ENCODE measurements at regions not wholly inside any gene's neighbourhood (a gene's known extent, or its start where the extent isn't known, plus 50 kb on each side); places are given as distances from the start of the nearest gene placed in this dataset.

DNA sequence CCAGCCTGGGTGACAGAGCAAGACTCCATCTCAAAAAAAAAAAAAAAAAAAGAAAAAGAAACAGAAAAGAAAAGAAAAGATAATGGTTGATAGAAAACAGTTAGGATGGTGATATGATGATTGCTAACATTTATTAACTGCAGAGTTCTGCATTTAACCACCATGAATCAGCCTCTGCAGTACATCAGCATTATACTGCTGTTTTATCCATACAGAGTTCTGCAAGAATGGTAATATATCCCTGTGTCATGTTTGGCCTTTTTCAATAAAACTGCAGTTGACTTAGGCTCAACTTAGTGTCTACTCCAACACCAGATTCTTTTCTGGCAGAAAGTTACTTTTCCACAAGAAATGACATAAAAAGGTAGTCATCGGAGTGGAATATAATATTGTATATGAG is 62.6 kb downstream of the DUSP6 start:
- no peaks in the 10 kb centered on the region for H3K36me3 ChIP-seq (ENCODE audit: control insufficient read depth, insufficient read depth, low read length)
- H3K4me3 ChIP-seq (ENCODE audit: insufficient read depth, low read depth, low read length) = no peak overlapping the region
- no peaks in the 10 kb centered on the region for H3K4me1 ChIP-seq (ENCODE audit: control insufficient read depth, insufficient read depth, low read length)
- WGBS, 2 experiments = 100% methylated on average over 1 of the region's 1 CpG; no CpG with 5 or more reads in 1 of the 2 experiments
- H3K27ac ChIP-seq (ENCODE audit: insufficient read depth, low read depth, low read length, poor library complexity, severe bottlenecking) = no peak overlapping the region
- no peaks in the 10 kb centered on the region for H3K9me3 ChIP-seq (ENCODE audit: control insufficient read depth, low read length)
- H3K27me3 ChIP-seq (ENCODE audit: control insufficient read depth, insufficient read depth, low read length, poor library complexity, severe bottlenecking) = no peaks in the 10 kb centered on the region

DNA sequence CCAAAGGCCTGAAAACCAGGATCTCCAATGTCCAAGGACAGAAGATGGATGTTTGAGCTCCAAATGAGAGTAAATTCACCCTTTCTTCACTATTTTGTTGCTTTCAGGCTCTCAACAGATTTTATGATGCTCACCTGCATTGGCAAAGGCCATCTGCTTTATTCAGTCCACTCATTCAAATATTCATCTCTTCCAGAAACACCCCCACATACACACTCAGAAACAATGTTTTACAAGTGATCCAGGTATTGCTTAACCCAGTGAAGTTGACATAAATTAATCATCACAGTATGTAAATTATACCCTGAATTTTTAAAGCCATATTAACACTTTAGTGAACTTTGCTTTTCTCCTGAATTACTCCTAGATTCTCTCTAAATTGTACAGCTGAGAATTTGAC is 63.3 kb downstream of the DUSP6 start:
- Histone ChIP-seq H3K36me3 (ENCODE audit: control insufficient read depth, insufficient read depth, low read length) (no peaks in the 10 kb centered on the region), H3K4me3 (ENCODE audit: insufficient read depth, low read depth, low read length) (no peak overlapping the region), H3K27ac (ENCODE audit: insufficient read depth, low read depth, low read length, poor library complexity, severe bottlenecking) (no peak overlapping the region), H3K27me3 (ENCODE audit: control insufficient read depth, insufficient read depth, low read length, poor library complexity, severe bottlenecking) (no peaks in the 10 kb centered on the region), H3K4me1 (ENCODE audit: control insufficient read depth, insufficient read depth, low read length) (no peaks in the 10 kb centered on the region), H3K9me3 (ENCODE audit: control insufficient read depth, low read length) (no peaks in the 10 kb centered on the region)

DNA sequence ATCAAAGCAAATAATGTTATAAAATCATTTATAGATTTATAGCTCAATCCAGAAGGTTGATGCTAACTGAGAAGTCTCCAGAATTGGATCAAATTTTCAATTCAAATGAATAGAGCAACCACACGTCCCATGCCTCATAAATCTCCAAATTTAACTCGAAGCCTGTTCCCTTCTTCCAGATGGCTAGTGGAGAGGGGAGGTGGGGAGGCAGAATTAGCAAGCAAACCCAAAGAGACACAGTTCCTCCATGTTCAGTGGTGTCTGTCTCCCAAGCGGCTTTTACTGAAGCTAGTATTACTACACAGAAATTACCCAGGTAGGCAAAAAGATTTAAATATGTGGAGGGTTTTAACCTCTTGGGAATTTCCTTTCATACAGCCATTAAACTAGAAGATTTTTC is 65.8 kb downstream of the DUSP6 start:
- H3K4me3 ChIP-seq (ENCODE audit: insufficient read depth, low read depth, low read length) = no peak overlapping the region
- WGBS, 2 experiments = 50 to 97% methylated on average over 1 to 3 of the region's 3 CpGs
- peaks cover 1% of the 10 kb centered on the region for H3K4me1 ChIP-seq (ENCODE audit: control insufficient read depth, insufficient read depth, low read length)
- H3K36me3 ChIP-seq (ENCODE audit: control insufficient read depth, insufficient read depth, low read length) = no peaks in the 10 kb centered on the region
- H3K9me3 ChIP-seq (ENCODE audit: control insufficient read depth, low read length) = no peaks in the 10 kb centered on the region
- H3K27ac ChIP-seq (ENCODE audit: insufficient read depth, low read depth, low read length, poor library complexity, severe bottlenecking) = no peak overlapping the region
- no peaks in the 10 kb centered on the region for H3K27me3 ChIP-seq (ENCODE audit: control insufficient read depth, insufficient read depth, low read length, poor library complexity, severe bottlenecking)

GRCh38 chr12:89281539-89281867 is 70.8 kb downstream of the DUSP6 start:
- H3K27ac ChIP-seq (ENCODE audit: insufficient read depth, low read depth, low read length, poor library complexity, severe bottlenecking) = no peak overlapping the region
- H3K4me1 ChIP-seq (ENCODE audit: control insufficient read depth, insufficient read depth, low read length) = peaks cover 9% of the 10 kb centered on the region
- H3K9me3 ChIP-seq (ENCODE audit: control insufficient read depth, low read length) = no peaks in the 10 kb centered on the region
- 96 to 99% methylated on average over 4 of the region's 4 CpGs for WGBS, 2 experiments
- H3K4me3 ChIP-seq (ENCODE audit: insufficient read depth, low read depth, low read length) = no peak overlapping the region
- H3K36me3 ChIP-seq (ENCODE audit: control insufficient read depth, insufficient read depth, low read length) = no peaks in the 10 kb centered on the region
- no peaks in the 10 kb centered on the region for H3K27me3 ChIP-seq (ENCODE audit: control insufficient read depth, insufficient read depth, low read length, poor library complexity, severe bottlenecking)

DNA sequence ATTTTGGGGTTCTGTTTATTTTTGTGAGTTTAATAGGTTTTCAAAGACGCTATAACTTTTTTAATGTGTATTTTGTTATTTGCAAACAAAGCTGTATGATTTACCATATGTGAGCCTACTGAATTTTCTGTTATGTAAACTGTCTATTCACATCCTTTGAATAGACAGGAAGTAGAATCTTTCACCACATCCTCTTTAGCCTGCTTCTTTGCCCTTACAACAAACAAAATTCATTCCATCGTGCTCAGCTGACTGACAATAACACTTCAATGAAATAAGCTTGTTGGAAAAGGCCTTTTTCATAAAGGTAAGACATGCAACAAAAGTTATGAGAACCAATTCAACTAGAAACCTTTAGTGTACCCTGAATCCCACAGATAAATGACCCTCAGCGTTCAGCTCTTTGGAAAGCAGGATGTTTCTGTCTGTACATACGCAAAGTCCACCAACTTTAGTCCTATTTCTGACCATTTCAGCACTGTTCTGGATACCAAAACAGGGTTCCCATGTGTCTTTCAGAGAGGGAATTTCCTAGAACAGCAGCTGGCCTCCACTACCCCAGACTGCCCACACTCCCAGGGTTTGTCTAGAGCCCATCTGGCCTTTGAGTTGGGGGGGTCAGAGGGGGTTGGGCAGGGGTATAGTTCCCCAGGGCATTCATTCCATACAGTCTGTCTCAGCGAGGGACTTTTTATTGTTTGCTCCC is 71.3 kb downstream of the DUSP6 start:
- Histone ChIP-seq H3K27ac (ENCODE audit: insufficient read depth, low read depth, low read length, poor library complexity, severe bottlenecking) (no peak overlapping the region), H3K36me3 (ENCODE audit: control insufficient read depth, insufficient read depth, low read length) (no peaks in the 10 kb centered on the region), H3K9me3 (ENCODE audit: control insufficient read depth, low read length) (no peaks in the 10 kb centered on the region), H3K4me3 (ENCODE audit: insufficient read depth, low read depth, low read length) (no peak overlapping the region), H3K4me1 (ENCODE audit: control insufficient read depth, insufficient read depth, low read length) (peaks cover 9% of the 10 kb centered on the region), H3K27me3 (ENCODE audit: control insufficient read depth, insufficient read depth, low read length, poor library complexity, severe bottlenecking) (no peaks in the 10 kb centered on the region)
- WGBS, 2 experiments = 73 to 76% methylated on average over 5 of the region's 5 CpGs

GRCh38 chr12:89279499-89279898 is 72.8 kb downstream of the DUSP6 start:
- Histone ChIP-seq H3K4me3 (ENCODE audit: insufficient read depth, low read depth, low read length) (no peak overlapping the region), H3K9me3 (ENCODE audit: control insufficient read depth, low read length) (no peaks in the 10 kb centered on the region), H3K36me3 (ENCODE audit: control insufficient read depth, insufficient read depth, low read length) (no peaks in the 10 kb centered on the region), H3K4me1 (ENCODE audit: control insufficient read depth, insufficient read depth, low read length) (peaks cover 9% of the 10 kb centered on the region), H3K27ac (ENCODE audit: insufficient read depth, low read depth, low read length, poor library complexity, severe bottlenecking) (no peak overlapping the region), H3K27me3 (ENCODE audit: control insufficient read depth, insufficient read depth, low read length, poor library complexity, severe bottlenecking) (no peaks in the 10 kb centered on the region)
- WGBS, 2 experiments = 98% methylated on average over 4 of the region's 4 CpGs

GRCh38 chr12:89278862-89279261 is 73.4 kb downstream of the DUSP6 start:
- 93 to 94% methylated on average over 6 of the region's 6 CpGs for WGBS, 2 experiments
- Histone ChIP-seq H3K4me3 (ENCODE audit: insufficient read depth, low read depth, low read length) (no peak overlapping the region), H3K27ac (ENCODE audit: insufficient read depth, low read depth, low read length, poor library complexity, severe bottlenecking) (no peak overlapping the region)

DNA sequence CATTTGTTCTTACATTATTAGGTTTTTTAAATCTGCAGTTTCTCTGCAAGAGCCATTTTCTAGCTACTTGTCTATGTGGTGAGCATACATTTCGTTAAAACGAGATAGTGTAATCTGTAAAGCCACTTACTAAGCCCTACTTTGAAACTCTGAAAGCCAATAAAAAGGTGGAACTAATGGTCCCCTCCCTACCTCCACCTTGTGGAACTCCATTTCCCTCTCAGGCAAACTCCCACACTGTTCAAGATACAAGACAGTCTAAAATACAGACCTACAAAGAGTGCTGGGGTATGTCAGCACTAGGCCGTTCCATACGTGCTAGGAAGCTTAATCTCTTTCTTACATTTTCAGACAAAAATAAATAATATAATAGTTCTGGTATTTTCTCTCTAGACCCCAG is 74.1 kb downstream of the DUSP6 start:
- peaks cover 9% of the 10 kb centered on the region for H3K4me1 ChIP-seq (ENCODE audit: control insufficient read depth, insufficient read depth, low read length)
- H3K27ac ChIP-seq (ENCODE audit: insufficient read depth, low read depth, low read length, poor library complexity, severe bottlenecking) = no peak overlapping the region
- WGBS, 2 experiments = 88 to 96% methylated on average over 4 of the region's 4 CpGs
- no peaks in the 10 kb centered on the region for H3K27me3 ChIP-seq (ENCODE audit: control insufficient read depth, insufficient read depth, low read length, poor library complexity, severe bottlenecking)
- H3K4me3 ChIP-seq (ENCODE audit: insufficient read depth, low read depth, low read length) = no peak overlapping the region
- no peaks in the 10 kb centered on the region for H3K36me3 ChIP-seq (ENCODE audit: control insufficient read depth, insufficient read depth, low read length)
- no peaks in the 10 kb centered on the region for H3K9me3 ChIP-seq (ENCODE audit: control insufficient read depth, low read length)

More at GRCh38 chr12:89278862-89279261, 73.4 kb downstream of the DUSP6 start:
- H3K36me3 ChIP-seq (ENCODE audit: control insufficient read depth, insufficient read depth, low read length) = no peaks in the 10 kb centered on the region
- H3K4me1 ChIP-seq (ENCODE audit: control insufficient read depth, insufficient read depth, low read length) = peaks cover 9% of the 10 kb centered on the region
- no peaks in the 10 kb centered on the region for H3K27me3 ChIP-seq (ENCODE audit: control insufficient read depth, insufficient read depth, low read length, poor library complexity, severe bottlenecking)
- H3K9me3 ChIP-seq (ENCODE audit: control insufficient read depth, low read length) = no peaks in the 10 kb centered on the region

- Histone ChIP-seq H3K4me1 (ENCODE audit: control insufficient read depth, insufficient read depth, low read length) (peaks cover 9% of the 10 kb centered on the region), H3K9me3 (ENCODE audit: control insufficient read depth, low read length) (no peaks in the 10 kb centered on the region), H3K27me3 (ENCODE audit: control insufficient read depth, insufficient read depth, low read length, poor library complexity, severe bottlenecking) (no peaks in the 10 kb centered on the region), H3K4me3 (ENCODE audit: insufficient read depth, low read depth, low read length) (no peak overlapping the region), H3K27ac (ENCODE audit: insufficient read depth, low read depth, low read length, poor library complexity, severe bottlenecking) (no peak overlapping the region), H3K36me3 (ENCODE audit: control insufficient read depth, insufficient read depth, low read length) (no peaks in the 10 kb centered on the region)
- 88 to 91% methylated on average over 2 of the region's 2 CpGs for WGBS, 2 experiments
Measured at GRCh38 chr12:89276860-89277259, 75.4 kb downstream of the DUSP6 start.

DNA sequence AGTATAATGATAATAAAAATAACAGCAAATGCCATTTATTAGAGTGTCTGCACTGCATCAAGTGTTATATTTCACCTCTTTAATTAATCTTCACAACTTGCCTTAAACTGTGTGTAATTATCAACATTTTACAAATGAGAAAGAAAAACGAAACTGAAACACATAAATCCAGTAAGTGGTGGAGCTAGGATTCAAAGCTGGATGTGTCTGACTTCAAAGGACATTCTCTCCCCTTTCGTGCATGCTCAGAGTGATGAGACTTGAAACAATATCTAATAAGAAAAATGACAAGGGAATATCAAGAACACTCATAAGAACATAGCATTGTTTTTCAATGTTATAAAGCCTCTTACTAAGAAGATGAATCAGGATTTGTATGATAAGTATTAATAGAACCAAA is 78.8 kb downstream of the DUSP6 start:
- no peaks in the 10 kb centered on the region for H3K4me1 ChIP-seq (ENCODE audit: control insufficient read depth, insufficient read depth, low read length)
- H3K36me3 ChIP-seq (ENCODE audit: control insufficient read depth, insufficient read depth, low read length) = no peaks in the 10 kb centered on the region
- no peak overlapping the region for H3K4me3 ChIP-seq (ENCODE audit: insufficient read depth, low read depth, low read length)
- no peak overlapping the region for H3K27ac ChIP-seq (ENCODE audit: insufficient read depth, low read depth, low read length, poor library complexity, severe bottlenecking)
- no peaks in the 10 kb centered on the region for H3K27me3 ChIP-seq (ENCODE audit: control insufficient read depth, insufficient read depth, low read length, poor library complexity, severe bottlenecking)
- 94% methylated on average over 2 of the region's 2 CpGs; no CpG with 5 or more reads in 1 of the 2 experiments for WGBS, 2 experiments
- no peaks in the 10 kb centered on the region for H3K9me3 ChIP-seq (ENCODE audit: control insufficient read depth, low read length)

DNA sequence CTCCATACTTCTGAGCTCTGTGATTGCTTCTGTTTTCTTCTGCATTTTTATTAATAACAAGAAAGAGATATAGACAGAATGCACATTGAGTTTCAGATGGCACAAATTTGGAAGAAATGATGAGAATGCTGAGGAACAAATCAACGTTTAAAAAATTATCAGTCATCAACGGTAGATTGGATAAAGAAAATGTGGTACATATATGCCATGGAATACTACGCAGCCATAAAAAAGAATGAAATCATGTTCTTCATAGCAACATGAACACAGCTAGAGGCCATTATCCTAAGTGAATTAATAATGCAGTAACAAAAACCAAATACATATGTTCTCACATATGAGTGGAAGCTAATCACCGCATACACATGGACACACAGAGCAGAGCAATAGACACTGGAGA is 81.8 kb downstream of the DUSP6 start:
- WGBS, 2 experiments = 94 to 95% methylated on average over 4 of the region's 4 CpGs
- Histone ChIP-seq H3K36me3 (ENCODE audit: control insufficient read depth, insufficient read depth, low read length) (no peaks in the 10 kb centered on the region), H3K4me1 (ENCODE audit: control insufficient read depth, insufficient read depth, low read length) (no peaks in the 10 kb centered on the region)

More for the DNA sequence above, 81.8 kb downstream of the DUSP6 start:
- Histone ChIP-seq H3K27ac (ENCODE audit: insufficient read depth, low read depth, low read length, poor library complexity, severe bottlenecking) (no peak overlapping the region), H3K27me3 (ENCODE audit: control insufficient read depth, insufficient read depth, low read length, poor library complexity, severe bottlenecking) (no peaks in the 10 kb centered on the region), H3K9me3 (ENCODE audit: control insufficient read depth, low read length) (no peaks in the 10 kb centered on the region), H3K4me3 (ENCODE audit: insufficient read depth, low read depth, low read length) (no peak overlapping the region)
